Medulla oblongata (tissue), 1 donor: ENCODE measurements at regions not wholly inside any gene's neighbourhood (a gene's known extent, or its start where the extent isn't known, plus 50 kb on each side); places are given as distances from the start of the nearest gene placed in this dataset.

Experiments used
- DNase-seq: peaks from one replicate; pipeline ENCODE4 v3.0.0-alpha.2; 2015; ENCODE audit errors: extremely low spot score

DNA sequence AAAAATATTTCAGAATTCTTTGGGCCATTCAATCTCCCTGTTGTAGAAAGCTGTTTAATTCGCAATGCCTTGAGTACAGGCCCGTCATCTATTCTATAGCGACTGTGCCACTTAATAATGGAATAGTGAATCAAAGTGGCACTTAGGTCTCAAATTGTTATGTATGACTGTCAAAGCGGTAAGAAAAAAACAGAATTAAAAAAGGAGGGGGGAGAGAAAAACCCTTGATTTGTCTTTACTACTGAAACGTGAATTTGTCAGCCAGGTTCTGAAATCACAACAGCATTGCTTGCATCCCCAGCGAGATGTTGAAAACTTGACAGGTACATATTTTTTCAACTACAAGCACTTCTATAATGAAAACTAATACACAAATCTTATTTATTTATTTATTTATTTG lies 320.9 kb downstream of the TFEC start:
- DNase-seq: no peak

DNA sequence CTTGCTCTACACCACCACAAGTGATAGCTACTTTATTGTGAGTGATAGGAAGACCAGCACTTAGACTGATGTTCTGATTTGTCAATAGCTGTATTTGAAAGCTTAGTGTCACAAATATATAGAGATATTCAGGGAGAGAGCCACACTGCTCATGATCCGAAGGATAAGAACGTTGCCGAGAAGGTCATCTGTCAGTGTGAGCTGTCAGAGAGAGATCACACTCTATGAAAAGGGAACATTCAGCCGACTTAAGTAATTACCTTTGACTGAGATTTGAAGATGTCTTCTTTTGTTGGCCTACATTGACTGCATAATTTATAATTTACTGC lies 322.6 kb downstream of the TFEC start:
- DNase-seq: no peak

DNA sequence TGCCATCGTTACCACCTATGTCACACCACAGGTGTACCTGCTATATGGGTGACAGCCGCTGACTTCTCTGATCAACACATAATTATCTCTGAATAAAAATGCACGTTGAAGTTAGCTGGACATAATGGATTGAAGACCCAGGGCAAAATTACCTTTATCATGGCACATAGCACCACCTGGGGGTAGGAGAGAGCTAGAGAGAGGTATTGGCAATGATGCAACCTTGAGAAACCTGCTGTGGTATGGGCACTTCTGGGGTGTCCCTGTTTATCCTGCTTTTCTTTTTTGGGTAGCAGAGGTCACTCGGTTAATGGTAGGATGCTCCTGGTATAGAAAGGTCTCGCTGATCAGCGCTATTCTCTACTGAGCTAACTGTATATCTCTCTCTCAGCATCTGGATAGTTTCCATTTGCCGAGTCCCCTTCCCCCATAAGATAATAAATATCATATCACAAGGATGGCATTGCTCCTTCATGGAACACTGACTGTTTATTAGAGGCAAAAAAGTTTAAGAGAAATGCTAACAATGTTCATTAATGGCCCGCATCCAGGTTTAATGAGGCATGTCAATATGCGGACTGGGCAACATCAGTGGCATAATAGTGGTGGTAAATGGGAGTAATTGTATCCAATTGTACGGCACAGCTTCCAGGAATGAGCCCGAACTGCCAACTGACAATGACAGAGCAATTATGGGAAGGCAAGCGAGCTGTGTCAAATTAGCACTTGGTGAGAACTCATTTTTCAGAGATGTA lies 323.1 kb downstream of the TFEC start:
- DNase-seq: peak; percentile 26

DNA sequence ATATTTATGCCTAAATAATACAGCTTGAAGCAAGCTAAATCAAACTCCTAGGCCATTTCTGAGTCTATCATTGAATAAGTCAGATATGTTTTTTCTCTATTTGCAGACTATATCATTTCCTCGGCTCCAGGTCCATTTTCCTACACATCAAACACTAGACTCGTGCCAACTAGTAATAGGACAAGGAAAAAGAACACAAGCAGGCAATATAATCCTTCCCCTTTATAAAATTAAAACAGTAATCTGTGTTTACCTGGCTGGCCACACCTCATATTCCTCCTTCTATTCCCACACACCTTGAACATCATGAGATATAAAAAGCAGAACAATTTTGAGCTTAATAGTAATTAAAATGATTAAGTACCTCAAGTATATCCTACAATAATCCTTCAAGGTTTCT lies 325.7 kb downstream of the TFEC start:
- no peak for DNase-seq

DNA sequence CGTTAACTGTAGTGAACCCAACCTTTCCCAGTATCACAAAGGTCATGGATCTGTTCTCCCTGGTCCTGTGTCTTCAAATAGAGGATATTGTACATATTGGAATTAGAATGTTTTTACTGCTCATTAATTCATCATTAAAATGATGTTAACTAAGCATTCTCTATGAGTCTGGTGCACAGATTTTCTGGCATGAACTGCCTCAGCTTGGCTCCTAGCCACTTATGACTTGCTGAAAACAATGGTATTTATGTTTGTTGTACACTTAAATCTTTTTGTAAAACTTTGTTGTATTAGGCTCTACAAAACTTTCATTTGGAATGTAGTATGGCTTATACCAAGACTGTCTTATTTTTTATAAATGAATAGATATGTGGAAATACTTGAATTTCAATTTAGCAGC lies 329.4 kb downstream of the TFEC start:
- no peak for DNase-seq

DNA sequence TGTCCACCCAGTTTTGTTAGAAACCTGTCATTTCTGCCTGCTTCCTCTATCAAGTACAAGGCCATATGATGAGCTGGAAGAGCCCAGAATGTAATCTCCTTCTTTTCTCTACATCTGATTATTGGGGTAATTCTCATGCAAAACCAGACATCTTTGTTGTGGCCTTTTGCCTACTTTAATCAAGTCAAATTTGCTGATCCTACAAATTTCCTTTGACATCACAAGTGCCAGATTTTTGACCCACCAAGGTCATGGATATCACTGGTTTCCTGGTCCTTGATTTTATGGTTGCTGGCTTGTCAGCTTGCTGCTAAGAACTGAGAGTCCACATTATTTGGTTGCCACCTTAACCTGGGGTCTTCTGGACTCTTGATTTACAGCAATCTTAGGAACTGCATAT lies 336.1 kb downstream of the TFEC start:
- DNase-seq: no peak

DNA sequence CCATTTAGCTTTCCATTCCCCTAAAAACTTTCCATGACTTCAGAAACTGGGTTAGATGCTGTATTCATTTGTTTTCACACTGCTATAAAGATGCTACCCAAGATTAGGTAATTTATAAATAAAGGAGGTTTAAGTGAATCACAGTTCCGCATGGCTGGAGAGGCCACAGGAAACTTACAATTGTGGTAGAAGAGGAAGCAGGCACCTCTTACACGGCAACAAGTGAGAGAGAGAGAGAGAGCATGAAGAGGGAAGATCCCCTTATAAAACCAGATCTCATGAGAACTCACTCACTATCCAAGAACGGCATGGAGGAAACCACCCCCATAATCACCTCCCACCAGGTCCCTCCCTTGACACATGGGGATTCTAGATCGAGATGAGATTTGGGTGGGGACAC lies 336.8 kb downstream of the TFEC start:
- no peak for DNase-seq

DNA sequence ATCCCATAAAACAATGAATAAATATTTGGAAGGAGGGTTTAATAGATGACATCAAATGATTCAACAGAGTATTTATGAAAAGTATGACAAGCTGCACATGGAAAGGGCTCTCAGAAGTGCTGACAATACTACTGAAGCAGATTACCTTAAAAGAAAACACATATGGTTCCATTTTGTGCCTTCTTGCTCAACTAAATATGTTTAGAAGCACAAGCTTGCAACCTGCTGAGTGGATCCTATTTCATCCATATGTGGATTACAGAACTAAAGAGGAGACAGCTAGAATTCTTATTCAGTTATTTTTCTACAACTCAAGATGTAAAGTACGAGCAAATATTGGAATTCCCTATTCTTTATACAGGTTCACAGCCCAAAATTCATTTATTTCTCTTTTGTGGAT lies 340.6 kb downstream of the TFEC start:
- no peak for DNase-seq

DNA sequence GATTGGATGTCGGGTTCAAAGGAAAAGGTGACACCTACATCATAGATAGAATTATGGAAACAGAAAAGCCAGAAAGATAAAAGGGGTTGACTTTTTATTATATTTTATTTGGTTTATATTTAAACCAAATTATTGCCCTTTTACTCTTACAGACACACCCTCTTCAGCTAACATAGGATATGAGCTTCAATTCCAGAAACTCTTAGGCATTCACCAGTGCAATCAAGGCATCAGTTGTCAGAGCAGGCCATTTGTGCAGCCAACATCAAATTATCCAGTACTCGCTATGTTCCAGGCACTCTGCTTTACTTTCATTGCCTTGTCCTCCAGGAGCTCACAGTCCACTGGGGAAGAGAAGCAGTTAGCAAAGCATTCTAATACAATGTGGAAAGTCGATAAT lies 347.5 kb downstream of the TFEC start:
- DNase-seq: no peak

DNA sequence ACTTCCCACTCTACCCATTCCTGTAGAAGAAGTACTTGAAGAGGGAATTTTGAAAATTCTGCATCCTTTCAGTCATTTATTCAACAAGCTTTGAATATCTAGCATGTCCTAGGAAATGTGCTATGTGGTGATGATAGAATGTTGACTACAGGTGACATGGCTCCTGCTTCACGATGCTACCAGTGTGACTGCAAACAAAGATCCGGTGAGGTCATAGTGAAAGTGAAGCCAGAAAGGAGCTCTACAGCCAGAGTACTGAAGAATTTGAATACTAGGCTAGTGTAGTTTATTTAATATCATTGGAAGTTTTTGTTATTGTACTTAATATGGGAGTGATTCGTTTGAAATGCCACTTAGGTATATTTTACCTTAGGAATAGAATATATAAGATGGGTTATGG lies 348.1 kb downstream of the TFEC start:
- no peak for DNase-seq

DNA sequence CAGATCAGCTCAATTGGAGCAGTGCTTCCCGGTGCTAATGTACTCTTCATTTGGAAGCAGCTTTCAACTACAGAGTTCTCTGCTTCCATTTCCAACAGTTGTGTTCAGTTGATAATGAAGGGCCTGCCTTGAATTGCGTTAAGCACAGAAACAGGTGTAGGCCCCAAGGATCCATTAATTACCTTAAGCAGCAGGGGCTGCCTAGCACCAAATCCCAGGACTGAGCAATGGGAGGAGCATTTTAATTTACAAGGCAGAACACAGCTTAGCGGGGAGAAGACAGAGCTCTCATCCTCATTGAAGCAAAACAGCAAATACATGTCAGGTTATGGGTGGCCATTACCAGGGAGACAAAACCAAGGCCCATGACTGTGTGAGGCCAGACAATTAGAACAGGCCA lies 349.6 kb downstream of the TFEC start:
- no peak for DNase-seq

DNA sequence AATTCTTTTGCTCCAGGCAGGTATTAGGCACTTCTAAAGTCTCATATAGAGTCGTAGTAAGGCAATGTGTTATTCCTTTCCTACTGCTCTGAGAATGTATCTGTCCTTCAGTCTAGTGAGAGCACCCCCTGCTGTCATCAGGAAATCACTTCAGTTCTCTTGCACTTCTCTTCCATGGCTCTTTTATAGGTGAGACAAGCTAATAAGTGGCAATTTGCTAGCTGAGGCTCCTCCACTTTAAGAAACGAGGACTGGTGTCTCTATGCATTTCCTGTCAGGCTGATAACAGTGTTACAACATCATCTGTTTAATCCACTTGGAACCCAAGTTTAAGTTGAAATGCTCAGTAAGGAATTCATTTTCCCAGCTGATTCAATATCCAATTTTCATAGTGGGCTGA lies 350.6 kb downstream of the TFEC start:
- DNase-seq: peak; percentile 43

DNA sequence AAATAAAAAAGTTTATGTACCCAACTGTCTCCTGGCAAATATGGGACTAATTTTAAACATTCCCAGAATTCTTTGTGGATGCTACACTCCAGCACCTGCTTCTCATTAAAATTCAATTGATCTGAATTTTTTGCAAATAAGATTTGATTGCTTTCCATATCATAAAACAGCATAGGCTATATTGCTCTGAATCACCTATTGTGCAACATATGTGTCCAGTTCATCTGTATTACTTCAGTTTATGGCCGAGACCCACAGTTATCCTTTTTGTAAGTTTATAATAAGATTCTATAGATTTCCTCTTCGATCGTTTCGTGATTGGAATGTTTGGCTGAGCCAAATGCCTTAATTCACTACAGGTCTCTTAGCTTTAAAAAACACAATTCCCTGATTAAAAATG lies 351.1 kb downstream of the TFEC start:
- DNase-seq: no peak

DNA sequence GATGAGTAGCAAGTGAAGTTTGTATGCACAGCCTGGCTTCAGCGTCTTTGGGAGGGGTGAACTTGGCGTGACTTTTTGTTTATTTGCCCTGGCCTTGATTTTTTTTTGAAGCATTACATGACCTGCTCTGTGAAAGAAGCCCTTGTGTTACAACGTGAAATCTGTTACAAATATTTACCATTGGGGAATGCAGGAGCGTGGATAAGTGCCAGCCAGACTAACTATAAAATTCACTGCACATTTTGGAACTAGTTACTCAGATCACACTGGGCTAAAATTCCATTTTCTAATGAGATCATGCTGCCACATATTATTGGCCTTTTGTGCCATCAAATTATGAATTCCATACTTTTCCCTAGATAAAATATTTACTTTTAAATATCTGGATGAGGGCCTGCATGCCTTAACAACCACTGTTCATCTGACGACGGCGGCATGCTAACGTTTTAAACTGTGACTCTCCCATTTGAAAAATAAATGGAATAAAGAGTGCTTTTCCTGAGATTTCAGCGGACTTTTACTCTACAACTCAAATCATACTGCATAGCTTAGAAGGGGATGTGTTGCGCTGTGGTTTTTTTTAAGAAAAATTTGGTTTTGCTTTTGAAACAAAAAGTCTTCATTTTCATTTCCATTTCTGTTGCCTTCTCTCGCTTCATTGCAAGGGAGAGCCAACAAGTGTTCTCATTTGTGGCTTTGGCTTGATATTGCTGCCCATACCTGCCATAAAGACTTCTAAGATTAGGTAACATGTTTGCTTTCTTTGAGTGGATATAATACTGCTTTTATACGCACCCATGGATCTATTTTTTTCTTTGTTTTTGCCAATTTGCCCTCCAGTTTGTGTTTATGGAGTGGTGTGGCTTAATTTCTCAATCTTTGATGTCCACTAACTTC lies 352.2 kb downstream of the TFEC start:
- no peak for DNase-seq

DNA sequence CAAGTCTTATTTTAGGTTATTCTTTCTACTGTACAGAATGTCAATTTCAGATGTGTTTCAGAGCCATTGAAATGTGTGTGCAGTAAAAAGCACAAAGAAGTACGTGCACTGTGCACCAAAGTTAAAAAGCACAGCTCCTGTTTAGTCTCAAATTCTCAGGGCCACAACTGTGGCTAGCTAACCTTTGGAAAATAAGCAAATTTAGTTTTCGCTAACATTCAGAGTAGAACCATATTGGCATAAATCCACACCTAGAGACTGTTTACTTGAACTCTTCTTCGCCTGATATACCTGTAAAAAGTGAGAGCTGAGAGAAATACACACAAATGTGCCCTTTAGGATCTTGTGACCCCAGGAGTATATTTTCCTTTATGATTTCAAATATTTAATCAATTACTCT lies 353.9 kb downstream of the TFEC start:
- no peak for DNase-seq

DNA sequence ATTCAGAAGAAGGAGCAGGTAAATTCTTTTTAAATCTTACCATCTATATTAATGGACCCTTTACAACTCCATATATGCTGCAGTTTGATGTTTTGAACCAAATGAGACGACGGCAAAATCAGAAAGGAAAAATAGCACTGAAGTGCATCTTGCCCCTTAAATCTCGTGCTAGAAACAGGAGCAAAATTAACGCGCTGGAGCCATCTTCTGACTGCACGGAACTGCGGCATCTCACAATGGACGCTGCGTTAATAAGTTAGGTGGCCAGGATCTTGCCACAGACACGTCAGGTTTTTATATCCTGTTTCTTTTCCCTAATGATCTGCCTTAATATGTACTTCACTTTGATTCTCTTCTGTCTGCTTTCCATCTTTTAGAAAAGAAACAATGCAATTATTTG lies 354.5 kb downstream of the TFEC start:
- no peak for DNase-seq

DNA sequence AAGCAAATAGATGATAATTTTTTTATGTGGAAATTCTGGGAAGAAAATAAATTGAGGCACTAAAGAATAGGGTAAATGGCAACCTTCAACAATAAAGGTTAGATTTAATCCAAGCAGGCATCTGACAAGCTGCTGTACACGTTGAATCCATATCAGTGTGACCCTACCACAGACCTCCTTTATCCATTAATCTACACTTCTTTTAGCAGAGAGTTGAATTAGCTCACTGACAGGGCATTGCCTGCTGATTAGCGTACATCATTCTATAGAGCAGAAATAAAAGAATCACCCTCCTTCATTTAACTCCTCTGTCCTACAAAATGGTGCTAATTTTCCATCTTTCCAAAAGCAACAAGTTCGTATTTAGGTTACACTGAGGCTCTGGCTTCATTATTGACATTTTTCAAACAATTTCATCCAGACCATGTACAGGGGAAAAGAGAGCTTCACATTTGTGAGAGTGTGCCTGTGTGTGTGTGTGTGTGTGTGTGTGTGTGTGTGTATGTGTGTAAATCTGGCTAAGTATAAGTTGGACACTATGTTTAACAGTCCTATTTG lies 356.0 kb downstream of the TFEC start:
- no peak for DNase-seq

DNA sequence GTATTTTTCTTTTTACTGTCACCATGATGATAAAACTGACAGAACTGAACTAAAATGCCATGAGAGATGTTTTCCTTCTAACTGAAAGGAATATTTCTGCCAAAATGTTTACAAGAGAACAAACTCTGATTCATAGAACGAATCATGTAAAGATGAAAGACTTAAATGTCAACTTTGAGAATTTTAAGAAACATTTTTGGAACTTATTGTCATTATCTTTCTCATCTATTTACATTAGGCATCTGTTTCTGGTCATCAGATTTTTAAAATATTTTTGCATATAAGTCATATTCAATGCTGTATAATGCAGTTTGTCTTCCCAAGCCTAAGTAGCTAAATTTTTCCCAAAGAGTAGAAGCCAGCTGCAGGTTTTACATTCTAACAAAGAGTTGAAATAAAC lies 358.5 kb downstream of the TFEC start:
- DNase-seq: no peak

DNA sequence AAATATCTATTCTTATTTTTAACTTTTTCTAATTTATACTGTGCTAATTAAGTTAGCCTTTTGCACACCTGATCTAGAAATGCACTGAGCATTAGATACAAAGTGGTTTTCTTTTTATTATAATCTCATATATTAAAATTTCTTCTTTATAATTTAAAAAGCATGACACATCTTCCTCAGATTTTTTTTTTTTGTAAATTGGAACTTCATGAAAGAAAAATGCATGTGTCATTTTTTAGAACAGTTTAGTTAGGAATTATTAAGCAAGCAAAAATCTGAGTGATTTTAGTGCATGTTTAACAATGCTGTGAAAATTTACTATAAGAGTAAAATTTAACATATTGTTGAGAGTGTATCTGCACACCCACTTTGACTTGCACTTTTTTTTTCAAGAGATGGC lies 367.9 kb downstream of the TFEC start:
- no peak for DNase-seq

DNA sequence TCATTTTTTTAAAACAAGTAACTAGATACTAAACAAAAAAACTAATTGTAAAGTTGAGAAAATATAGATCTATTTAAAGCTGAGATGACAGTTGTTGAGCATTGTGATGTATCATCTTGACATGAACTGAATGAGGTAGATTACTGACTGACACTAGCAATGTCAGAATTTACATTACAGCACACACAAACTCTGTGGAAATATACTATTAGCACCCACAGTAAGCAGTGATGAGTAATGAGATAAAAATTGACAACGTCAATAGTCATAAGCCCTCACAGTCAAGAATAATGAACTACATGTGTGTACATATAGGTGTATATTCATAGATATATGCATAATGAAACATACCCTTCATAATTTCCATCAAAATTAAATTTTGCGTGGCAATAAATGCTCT lies 368.4 kb downstream of the TFEC start:
- no peak for DNase-seq

DNA sequence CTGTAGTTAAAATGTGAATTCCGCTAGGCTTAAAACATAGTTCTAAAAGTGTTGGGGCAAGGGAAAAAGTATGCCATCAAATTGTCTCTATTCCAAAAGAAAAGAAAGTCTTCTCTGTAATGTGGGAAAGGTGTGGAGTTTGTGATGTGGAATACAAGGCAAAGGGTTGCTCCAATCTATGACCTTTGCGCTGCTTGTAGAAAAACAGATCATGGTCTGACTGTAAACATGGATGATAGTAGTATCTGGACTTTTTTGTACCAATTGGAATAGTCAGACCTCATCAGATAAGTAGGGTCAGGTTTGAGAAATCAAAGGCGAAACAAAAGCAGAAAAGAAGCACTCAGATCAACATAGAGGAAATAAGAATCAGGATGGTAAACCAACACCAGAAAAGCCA lies 372.3 kb downstream of the TFEC start:
- DNase-seq: no peak

DNA sequence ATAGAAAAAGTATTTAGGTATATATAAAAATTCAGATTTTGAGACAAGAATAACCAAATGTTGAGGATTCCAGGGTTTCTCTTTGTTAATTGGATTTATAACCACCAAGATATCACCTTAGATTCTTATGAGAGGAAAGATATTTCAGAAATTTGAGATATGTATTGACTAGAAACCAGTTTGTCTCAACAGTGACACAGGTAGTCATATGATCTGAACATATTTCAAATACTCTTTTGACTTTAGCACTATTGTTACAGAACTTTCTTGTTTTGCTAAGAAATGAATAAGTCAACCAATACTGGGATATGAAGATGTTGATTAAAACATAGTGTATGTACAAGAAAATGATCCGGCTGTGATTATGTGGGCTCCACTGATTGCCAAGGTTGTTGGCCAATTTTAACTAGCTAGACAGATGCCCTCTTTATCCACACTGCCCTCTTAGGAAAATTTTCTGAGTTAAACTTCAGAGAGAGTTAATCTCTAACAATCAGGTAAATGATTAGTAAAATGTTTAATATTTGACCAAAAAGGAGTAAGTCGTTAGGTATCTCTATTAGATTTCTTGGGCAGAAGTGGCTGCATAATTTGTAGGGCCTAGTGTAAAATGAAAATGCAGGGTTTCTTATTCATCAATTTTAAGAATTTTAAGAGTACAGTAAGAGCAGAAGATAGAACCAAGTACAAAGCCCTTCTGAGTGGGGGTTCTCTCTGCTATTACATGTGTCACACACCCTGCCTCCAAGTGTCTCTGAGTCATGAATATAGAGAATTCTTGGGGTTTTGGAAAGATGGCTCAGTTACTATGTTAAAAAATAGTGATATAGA lies 376.0 kb downstream of the TFEC start:
- DNase-seq: no peak
